ENCODE measurements at regions not wholly inside any gene's neighbourhood (a gene's known extent, or its start where the extent isn't known, plus 50 kb on each side); places are given as distances from the start of the nearest gene placed in this dataset.

DNA sequence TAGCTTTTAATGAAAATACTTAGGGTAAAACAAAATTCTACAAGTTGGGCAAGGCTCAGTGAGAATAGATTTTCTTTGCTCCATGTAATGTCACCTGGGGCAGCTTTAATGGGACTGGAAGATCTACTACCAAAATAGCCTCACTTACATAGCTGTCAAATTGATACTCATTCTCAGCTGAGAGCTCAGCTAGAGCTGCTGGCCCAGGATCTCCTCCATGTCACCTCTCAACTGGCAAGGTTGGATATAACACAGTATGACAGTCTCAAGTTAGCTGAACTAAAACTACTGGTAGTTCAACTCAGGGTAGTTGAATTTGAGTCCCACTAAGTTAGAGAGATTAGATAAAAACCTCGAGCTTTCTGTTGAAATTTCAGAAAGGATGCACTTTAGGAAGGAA lies 218.5 kb upstream of the PLSCR5 start:
- DNase-seq, result no peak

GRCh38 chr3:146818866-146819265 lies 213.7 kb upstream of the PLSCR5 start:
- no peak for DNase-seq

DNA sequence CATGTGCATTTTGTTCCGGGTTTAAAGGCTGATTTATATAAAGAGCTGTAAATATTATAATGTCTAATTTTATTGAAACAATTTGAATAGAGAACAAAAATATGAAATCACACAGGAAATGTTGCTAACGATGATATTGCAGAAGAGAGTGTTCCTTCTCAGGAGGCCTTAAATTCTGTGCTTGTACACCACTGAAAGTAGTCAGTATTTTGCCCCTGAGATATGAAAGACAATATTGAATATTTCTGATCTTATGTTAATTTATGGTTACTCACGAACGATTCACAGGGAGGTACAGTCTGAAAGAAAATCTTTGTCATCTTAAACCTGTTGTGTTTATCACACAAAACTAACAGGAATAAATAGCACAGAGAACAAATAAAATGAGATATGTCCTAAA lies 213.2 kb upstream of the PLSCR5 start:
- DNase-seq, result no peak

DNA sequence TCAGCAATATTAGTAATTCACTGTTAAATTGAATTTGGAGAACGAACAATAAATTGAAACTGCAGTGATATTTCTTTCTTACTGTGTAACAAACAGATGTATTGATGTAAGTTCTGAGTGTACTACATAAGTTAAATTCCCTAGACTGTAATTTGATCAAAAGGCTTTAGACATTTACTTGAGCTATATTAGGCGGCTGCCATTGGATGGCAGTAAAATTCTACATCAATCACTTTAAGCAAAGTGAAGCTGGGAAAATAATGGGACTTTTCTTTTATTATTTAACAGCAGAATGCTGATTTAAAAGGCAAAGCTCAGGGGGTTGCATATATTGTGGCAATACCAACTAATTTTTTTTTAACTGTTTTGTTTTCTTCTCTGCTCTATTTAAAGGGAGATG lies 212.6 kb upstream of the PLSCR5 start:
- DNase-seq, result peak; percentile 53

- DNase-seq, result no peak
Measured at GRCh38 chr3:146814601-146815315, 209.6 kb upstream of the PLSCR5 start.

DNA sequence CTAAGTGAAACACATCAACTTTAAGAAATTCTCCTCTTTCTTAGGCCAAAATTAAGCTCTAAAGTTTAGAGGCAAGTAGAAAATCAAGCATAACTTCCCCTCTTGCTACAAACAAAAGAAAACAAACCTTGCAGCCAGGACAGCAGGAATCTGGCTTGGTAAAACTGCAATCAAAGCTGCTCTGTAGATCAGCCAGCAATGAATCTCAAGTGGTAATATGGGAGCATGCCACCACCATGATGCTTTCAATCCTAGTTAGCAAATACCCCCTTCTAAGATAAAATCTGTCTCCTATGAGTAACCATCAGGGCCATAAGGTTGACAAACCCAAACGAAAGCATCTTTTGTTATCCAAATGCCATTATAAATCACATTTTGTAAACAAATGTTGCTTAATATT lies 208.3 kb upstream of the PLSCR5 start:
- no peak for DNase-seq

GRCh38 chr3:146803745-146804144 lies 198.6 kb upstream of the PLSCR5 start:
- DNase-seq, result peak; percentile 23

DNA sequence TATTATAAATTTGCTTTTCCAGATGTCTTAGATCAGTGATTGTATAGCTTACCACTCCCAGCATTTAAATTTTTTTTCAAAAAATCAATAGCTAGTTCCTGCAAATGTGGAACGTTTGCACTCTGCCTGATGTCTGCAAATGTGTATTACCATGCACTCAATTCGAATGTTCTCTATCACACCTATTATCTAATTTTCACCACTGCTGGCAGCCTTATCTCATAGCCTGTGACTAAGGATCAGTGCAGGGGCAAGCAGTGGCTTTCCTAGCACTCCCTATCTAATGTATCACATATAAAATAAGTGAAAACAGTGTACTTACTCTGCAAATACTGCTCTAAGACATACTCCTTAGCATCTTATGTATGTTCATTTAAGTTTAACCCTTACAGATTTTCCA lies 196.3 kb upstream of the PLSCR5 start:
- DNase-seq, result no peak

DNA sequence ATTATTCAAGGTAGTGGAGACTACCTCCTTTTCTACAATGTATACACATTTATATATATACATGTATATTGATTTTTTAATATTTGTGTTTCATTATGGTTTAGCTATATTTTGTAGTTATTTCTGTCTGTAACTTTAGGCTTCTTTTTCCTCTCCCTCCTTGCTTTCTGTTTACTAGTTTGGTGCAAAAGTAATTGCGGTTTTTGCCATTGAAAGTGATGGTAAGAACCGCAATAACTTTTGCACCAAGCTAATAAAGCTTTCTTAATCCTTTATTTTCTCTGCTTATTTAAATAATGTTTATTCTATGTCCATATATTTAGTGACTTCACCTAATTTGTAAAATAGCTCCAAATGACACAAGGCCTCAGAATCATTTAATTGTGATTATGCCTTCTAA lies 195.3 kb upstream of the PLSCR5 start:
- DNase-seq, result no peak

- DNase-seq, result no peak
Measured at GRCh38 chr3:146796078-146796477, 190.9 kb upstream of the PLSCR5 start.

DNA sequence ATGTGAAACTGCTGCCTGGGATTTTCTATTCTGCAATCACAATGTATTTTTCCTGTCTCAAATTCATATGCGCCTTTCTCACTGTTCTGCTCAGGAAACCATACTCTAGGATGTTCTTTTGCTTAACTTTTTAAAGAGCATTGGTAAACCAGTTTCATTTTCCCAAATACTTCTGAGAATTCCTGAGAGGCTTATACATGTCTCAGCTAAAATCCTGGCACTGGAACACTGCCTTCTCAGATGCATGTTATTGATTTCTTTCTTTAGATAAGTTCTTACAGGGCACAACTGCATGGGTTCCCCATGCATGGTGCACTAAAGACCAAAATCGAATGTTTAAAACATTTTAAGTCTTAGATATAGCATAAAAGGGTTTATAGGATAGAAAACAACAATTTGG lies 178.3 kb upstream of the PLSCR5 start:
- no peak for DNase-seq

- no peak for DNase-seq
Measured at GRCh38 chr3:146781606-146782005, 176.5 kb upstream of the PLSCR5 start.

DNA sequence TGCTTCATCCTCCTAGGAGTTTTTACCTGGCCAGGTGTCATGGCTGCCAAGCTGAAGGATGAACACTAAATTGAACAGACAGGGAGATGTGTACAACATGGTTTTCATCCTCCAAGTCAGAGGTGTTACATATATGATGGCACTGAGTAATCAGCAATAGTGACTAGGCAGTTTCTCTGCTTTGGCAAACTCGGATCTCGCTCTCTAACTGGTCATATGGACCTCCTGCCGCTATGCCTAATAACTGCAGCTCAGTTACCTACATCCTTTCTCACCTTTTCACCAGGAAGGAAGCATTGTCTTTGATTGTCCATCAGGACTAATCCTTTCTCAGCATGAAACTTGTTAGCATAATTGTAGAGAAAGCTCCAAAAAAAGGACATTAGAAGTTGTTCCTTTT lies 175.9 kb upstream of the PLSCR5 start:
- DNase-seq, result no peak

DNA sequence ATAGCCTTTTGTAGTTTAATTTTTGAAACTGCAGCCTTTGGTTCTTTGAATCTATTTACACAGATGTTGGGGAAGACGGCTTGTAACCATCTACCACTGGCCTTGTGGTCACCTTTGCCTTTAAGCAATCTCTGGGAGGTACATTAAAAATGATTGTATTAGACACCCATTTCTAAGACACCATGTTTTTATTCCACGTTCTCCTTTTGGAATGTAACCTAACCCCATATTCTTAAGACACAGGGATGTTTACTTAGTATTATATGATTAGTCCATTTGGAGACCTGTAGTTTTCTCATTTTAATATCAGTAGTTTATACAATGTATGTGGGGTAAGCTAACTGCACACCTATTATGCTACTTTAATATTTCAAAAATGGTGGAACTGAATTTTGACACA lies 175.1 kb upstream of the PLSCR5 start:
- no peak for DNase-seq

DNA sequence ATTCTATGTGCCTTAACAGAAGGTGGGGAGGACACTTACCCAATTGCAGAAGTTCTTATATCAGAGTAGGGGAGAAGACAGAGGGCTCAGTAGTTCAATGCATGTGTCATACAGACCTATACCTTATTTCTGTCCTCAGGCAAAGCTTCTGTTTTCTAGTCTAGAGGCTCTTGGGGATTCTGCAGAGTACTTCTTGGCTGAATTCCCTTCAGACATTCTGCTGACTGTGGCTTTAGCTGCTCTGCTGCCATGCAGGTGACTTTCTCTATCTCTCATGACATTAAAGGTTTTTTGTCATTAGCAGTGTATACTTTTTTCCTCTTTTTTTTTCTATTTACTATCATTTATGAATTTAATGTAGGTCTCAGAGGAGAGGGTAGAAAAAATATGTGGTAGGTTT lies 172.8 kb upstream of the PLSCR5 start:
- no peak for DNase-seq

DNA sequence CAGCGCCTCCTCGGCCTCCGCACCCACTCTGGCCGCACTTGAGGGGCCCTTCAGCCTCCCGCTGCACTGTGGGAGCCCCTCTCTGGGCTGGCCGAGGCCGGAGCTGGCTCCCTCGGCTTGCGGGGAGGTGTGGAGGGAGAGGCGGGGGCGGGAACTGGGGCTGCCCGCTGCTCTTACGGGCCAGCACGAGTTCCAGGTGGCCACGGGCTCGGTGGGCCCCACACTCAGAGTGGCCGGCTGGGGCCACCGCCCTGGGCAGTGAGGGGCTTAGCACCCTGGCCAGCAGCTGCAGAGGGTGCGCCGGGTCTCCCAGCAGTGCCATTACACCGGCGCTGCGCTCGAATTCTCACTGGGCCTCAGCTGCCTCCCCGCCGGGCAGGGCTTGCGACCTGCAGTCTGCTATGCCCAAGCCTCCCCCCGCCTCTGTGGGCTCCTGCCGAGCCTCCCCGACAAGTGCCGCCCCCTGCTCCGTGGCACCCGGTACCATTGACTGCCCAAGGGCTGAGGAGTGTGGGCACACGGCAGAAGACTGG lies 167.1 kb upstream of the PLSCR5 start:
- DNase-seq, result no peak

- DNase-seq, result no peak
Measured at GRCh38 chr3:146770881-146771280, 165.7 kb upstream of the PLSCR5 start.

- DNase-seq, result no peak
Measured at GRCh38 chr3:146770301-146770700, 165.2 kb upstream of the PLSCR5 start.

DNA sequence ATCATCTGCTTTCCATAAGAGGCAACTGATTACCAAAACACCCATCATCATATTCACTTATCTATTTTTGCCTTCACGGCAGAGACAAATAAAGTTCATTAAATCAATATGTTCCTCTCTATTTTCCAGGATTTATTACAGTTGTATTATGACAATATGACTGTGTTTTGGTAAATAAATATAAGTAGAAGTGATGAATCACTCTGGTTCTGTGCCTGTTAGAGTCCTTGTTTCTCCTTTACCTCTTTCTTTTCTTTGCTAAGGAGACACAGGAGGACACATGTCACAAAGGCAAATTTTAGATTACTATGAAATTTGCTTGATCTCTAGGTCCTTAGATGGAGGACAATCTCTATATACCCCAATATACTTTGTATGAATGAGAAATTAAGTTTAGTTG lies 152.6 kb upstream of the PLSCR5 start:
- DNase-seq, result no peak

- no peak for DNase-seq
Measured at GRCh38 chr3:146750196-146750595, 145.1 kb upstream of the PLSCR5 start.

GRCh38 chr3:146747928-146748327 lies 142.8 kb upstream of the PLSCR5 start:
- DNase-seq, result peak; percentile 24

DNA sequence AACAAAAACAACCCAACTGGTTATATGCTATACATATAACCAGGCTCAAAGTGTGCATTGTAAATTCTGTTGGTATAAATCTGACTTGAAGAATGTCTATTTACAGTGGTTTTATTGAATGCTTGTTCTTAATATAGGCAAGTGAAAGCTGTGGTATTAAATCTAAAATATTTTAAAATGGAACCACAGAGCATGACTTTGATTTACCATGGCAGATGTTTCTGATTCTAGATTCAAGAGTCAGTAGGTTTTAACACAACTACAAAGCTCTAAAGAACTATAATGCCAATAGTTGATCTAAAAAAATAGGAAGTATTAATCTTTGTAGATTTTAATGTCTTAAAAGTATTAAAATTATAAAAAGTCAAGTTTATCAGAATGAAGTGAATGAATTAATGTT lies 141.9 kb upstream of the PLSCR5 start:
- DNase-seq, result no peak

- no peak for DNase-seq
Measured at GRCh38 chr3:146746190-146746589, 141.0 kb upstream of the PLSCR5 start.

DNA sequence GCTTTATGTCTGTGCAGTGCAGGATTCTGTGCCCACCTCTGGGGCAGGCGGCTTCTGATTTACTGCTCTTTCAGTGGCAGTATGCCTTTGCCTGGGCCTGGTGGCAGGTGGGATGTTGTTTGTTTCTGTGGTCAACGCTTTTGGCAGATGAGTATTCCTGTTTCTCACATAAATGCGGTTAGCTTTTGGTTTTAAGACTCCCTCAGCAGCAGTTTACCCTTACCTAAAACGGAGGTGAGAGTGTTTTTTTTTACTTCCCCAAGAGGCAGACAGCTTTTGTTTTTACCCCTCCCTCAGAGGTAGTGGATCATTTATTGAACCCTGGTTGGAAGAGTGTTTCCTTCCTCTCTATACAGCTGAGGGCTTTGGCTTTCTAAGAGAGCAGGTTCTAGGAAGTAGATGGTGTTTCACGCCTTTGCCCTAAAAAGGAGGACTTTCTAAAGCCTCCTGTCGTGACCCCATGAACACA lies 134.1 kb upstream of the PLSCR5 start:
- no peak for DNase-seq

- no peak for DNase-seq
Measured at GRCh38 chr3:146732325-146732724, 127.2 kb upstream of the PLSCR5 start.

All from NCI-H1694 treated with DMSO at 0.1 percent for 48 hours (cell line).